GM21717 (cell line): ENCODE measurements at regions not wholly inside any gene's neighbourhood (a gene's known extent, or its start where the extent isn't known, plus 50 kb on each side); places are given as distances from the start of the nearest gene placed in this dataset.

Source experiments
- ATAC-seq: cut with Tn5 transposase; IDR thresholded peaks from one replicate; pipeline ENCODE4 v1.9.1; 2021; ENCODE audit warnings: mild to moderate bottlenecking, moderate library complexity; ENCODE audit not compliant: unreplicated experiment

GRCh38 chrX:13906093-13906492 is 89.2 kb upstream of the GPM6B start:
- no peak for ATAC-seq

DNA sequence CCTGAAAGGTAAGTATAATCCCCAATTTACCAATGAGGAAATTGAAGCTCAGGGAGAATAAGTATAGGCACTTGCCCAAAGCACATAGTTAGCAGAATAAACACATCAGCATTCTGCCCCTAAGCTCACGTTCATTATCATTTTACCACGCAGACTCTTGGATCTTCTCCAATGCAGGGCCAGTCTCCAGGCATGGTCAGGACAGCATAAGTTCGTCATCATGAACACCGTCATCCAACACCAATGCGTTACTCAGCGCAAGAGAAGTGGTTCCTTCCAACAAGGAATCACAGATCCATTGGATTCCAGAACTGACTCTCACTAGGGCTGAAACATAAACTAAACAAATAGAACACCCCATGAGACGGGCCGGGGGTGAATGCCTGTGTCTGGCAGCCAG is 86.5 kb upstream of the GPM6B start:
- ATAC-seq: no peak

DNA sequence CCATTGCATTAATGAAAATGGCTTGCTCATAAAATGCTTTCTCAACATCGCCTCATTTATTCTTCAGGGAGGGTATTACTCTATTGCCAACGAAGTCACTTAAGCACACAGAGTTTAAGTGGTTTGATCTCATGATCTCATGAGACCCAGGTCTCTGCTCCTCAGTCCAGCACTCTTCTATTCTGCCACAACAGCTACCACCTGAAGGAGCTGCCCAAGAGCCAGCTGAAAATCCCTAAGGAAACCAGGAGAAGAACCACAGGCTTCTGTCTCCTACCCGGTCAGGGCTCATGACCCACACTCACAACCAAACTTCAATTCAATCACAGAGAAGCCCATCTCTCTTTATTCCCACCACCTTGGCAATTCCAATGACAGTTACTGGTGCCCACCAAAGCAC is 85.5 kb upstream of the GPM6B start:
- no peak for ATAC-seq

GRCh38 chrX:13901354-13901753 is 84.5 kb upstream of the GPM6B start:
- ATAC-seq: no peak

GRCh38 chrX:13900351-13900750 is 83.5 kb upstream of the GPM6B start:
- ATAC-seq: no peak

DNA sequence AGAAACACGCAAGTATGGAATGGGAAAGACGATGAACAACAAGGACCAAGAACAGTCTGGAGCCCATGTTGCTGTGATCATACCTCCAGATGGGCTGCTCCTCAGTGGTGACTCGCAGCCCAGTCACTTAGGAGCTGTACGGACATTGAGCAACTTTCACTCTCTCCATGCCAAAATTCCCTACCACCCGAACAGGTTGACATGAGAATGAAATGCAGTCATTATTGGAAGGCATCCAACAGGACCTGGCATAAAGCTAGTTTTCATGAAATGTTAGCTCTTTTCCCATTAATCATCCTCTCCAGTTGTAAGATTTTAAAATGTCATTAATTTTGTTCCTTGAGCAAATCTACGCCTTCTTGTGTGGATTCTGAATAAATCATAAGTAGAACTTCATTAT is 82.7 kb upstream of the GPM6B start:
- no peak for ATAC-seq

- no peak for ATAC-seq
These were observed 81.7 kb upstream of the GPM6B start for GRCh38 chrX:13898603-13899002.

DNA sequence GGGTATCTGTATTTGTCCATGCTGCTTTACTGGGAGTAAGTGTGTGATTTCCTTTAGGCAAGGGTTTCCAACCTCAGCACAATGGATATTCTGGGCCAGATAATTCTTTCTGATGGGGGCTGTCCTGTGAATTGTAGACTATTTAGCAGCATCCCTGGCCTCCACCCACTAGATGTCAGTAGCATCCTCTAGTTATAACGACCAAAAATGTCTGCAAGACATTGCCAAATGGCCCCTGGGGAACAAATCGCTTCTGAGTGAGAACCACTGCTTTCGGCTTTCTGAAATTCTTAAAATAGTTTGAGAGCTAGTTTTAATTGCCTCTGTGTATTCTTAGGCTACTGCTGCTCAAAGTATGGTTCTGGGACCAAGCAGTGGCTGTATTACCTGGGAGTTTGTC is 81.2 kb upstream of the GPM6B start:
- ATAC-seq: peak; percentile 69

DNA sequence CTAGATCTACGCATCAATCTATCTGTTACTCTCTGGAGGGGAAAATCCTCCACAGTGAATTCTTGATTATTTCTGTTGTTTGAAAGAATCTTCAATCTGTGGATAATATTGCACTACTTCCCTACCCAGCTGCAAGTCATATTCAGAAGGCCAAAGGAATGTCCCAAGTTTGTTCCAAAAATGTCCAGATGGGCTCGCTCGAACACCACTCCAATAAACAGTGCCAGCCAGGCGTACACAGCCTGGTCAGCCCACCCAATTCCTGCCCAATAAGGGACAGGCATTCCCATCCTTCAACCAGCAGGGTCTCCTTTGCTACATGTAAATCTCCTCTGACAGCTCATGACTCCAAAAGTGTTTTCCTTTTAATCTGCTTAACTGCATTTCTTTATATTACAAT is 80.7 kb upstream of the GPM6B start:
- ATAC-seq: no peak

DNA sequence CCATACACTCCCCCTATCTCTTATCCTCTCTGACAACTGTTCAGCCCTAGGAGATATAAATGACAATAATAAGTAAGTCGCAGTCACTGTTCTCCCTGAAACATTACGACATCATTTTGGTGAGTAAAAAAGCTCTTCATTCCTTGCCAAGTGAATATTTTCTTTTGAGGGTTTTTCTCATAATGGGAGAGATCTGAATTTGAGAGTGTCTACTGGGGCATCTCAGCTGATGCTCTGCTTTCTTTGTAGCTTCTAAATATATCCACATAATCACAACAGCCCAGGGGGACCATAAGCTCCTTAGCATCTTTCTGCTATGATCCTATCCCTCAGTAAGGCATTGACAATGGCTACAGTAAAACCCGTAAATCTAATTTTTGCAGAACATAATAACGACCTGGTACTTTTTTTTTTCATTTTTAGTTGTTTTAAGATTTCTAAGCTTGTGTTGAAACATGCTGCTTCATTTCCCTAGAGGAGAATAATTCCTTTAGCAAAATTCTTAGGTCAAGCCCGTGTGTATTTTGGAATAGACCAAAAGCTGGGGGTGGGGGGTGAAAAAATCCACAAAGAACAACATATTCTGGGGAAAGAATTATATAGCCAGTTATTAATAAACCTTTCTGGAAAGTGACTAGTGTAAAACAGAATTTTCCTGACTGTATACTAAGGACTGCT is 78.1 kb upstream of the GPM6B start:
- ATAC-seq: no peak

DNA sequence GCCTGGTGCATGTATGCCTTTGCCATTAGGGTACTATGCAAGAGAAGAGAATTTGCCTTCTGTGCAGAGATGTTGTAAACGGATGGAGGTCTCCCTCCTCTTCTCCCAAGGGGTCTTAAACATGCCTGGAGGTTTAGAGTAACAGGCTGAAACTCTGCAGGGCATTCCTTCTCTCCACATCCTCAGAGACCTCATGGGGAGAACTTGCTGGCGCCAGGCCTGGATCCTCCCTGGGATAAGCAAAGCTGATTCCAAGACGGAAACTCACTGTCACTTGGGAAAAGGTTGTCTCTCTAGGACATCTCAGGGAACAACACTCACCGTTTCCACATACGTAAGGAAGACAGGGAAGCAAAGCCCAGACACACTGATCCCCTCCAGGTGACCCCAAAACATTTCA is 76.9 kb upstream of the GPM6B start:
- ATAC-seq: no peak

- ATAC-seq: no peak
These were observed 76.0 kb upstream of the GPM6B start for GRCh38 chrX:13892856-13893255.

DNA sequence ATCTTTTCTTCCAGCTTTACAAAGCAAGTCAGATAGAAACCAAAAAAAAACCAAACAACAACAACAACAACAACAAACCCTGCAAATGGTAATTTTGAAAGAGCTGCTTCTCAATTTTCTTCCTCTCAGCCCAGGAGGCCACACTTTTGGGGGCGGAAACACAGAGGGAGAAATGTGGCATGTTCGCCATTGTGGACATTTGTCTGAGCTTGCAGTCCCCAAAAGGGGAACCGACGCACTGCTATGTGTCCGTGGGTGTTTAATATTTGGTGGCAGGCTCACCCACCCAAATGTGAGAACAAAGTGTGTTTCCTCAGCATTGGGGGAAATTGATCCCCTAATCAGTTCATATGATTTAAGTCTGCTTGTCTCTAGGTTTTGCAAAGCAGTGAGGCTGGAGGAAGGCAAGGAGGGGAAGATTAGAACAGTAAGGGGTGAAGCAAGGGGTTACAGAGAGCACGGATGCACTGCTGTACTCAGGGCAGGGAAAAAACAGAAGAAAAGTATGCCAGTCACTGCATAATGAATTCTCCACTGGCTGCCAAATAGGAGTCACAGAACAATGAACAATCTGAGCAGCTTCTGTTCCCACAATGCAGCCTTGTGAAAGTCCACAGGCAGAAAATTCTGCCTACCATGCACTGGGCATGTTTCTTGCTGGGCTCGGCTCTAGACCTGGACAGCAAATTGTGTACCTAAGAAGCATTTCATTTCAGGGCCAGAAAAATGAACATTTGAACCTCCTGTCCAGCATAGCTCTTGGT is 74.7 kb upstream of the GPM6B start:
- ATAC-seq: no peak

GRCh38 chrX:13890806-13891205 is 73.9 kb upstream of the GPM6B start:
- no peak for ATAC-seq

DNA sequence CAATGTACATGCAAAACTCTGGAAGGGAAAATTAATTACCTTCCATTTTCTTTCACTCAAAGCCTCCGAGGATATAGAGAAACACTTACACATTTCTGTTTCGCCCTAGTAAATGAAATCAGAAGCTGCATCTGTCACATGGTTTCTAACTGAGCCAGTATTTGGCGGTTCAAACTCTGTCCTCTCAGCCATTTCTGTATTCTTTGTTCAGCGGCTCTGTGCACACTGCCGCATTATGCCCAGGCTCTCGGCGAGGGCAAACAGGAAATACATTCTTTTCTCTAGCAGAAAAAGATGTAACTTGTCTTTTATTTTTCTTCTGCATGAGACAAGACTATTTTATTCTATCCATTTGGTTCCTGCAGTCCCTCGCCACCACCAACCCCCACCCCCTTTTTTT is 71.4 kb upstream of the GPM6B start:
- no peak for ATAC-seq

- no peak for ATAC-seq
These were observed 68.7 kb upstream of the GPM6B start for GRCh38 chrX:13885591-13885990.

- no peak for ATAC-seq
These were observed 59.8 kb upstream of the GPM6B start for GRCh38 chrX:13876652-13877051.

DNA sequence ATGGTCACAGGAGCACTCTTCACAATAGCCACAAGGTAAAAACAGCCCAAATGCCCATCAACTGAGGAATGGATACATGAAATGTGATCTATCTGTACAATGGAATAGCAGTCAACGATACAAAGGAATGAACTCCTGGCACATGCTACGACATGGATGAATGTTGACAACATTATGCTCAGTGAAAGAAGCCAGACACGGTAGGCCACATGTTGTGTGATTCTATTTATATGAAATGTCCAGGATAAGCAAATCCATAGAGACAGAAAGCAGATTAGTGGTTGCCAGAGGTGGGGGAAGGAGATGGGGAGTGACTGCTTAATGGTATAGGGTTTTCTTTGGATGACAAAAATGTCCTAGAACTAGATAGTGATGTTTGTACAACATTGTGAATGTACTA is 58.7 kb upstream of the GPM6B start:
- no peak for ATAC-seq

DNA sequence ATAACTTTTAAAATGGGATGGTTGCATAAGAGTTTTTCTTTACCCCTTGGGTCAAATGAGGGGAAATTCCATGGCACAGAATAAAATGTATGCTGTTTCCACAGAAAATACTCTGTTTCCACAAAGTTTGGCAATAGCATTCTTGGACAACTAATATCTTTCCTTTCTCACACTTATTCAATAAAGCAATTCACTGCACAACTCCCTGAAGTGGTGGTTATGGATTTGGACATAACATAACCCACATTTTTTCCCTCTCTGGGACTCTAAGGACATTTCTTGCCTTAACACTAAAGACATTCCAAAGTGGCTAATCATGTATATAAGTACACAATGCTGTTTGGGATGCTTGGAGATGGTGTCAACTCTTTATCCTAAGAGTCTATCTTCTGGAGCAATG is 51.7 kb upstream of the GPM6B start:
- no peak for ATAC-seq
